ENCODE measurements at regions not wholly inside any gene's neighbourhood (a gene's known extent, or its start where the extent isn't known, plus 50 kb on each side); places are given as distances from the start of the nearest gene placed in this dataset.
A peak's percentile ranks its signal among the peaks of the same experiment; 100 is the strongest.
"Not testable (repeated sequence)": the region's sequence is repeated elsewhere in the genome, so short reads cannot be mapped to it uniquely, and the experiment has no call there.

- DNase-seq, result no peak
Measured at GRCh38 chr4:111028795-111029194, 405.9 kb upstream of the PITX2 start.

GRCh38 chr4:111031001-111031579 lies 408.2 kb upstream of the PITX2 start:
- DNase-seq, result no peak

GRCh38 chr4:111031596-111031995 lies 408.7 kb upstream of the PITX2 start:
- DNase-seq, result no peak

- no peak for DNase-seq
Measured at GRCh38 chr4:111037591-111038360, 414.9 kb upstream of the PITX2 start.

- DNase-seq, result no peak
Measured at GRCh38 chr4:111040904-111041303, 418.0 kb upstream of the PITX2 start.

- DNase-seq, result no peak
Measured at GRCh38 chr4:111043286-111043685, 420.4 kb upstream of the PITX2 start.

GRCh38 chr4:111045992-111046391 lies 423.1 kb upstream of the PITX2 start:
- no peak for DNase-seq

- no peak for DNase-seq
Measured at GRCh38 chr4:111046811-111047210, 423.9 kb upstream of the PITX2 start.

- no peak for DNase-seq
Measured at GRCh38 chr4:111048316-111048715, 425.4 kb upstream of the PITX2 start.

- DNase-seq, result no peak
Measured at GRCh38 chr4:111064342-111064993, 441.6 kb upstream of the PITX2 start.

- no peak for DNase-seq
Measured at GRCh38 chr4:111066001-111066400, 443.1 kb upstream of the PITX2 start.

- no peak for DNase-seq
Measured at GRCh38 chr4:111066447-111066846, 443.6 kb upstream of the PITX2 start.

GRCh38 chr4:111066887-111067286 lies 444.0 kb upstream of the PITX2 start:
- no peak for DNase-seq

GRCh38 chr4:111068883-111069282 lies 446.0 kb upstream of the PITX2 start:
- DNase-seq, result no peak

- peak in 8 of 58 donors; percentile 0 to 38 (median 10) for DNase-seq
Measured at GRCh38 chr4:111070390-111070789, 447.5 kb upstream of the PITX2 start.

GRCh38 chr4:111074523-111075114 lies 451.7 kb upstream of the PITX2 start:
- no peak for DNase-seq

GRCh38 chr4:111076299-111076698 lies 453.4 kb upstream of the PITX2 start:
- not testable (repeated sequence) for DNase-seq

- DNase-seq, result no peak
Measured at GRCh38 chr4:111108153-111108552, 485.3 kb upstream of the PITX2 start.

- DNase-seq, result no peak
Measured at GRCh38 chr4:111113591-111113990, 490.7 kb upstream of the PITX2 start.

- DNase-seq, result no peak
Measured at GRCh38 chr4:111115881-111116280, 493.0 kb upstream of the PITX2 start.

- peak in 1 of 58 donors; percentile 1 for DNase-seq
Measured at GRCh38 chr4:111120191-111120590, 497.3 kb upstream of the PITX2 start.

- no peak for DNase-seq
Measured at GRCh38 chr4:111126340-111126739, 503.5 kb upstream of the PITX2 start.
